Type B pancreatic cell (in vitro differentiated cells): ENCODE measurements at regions not wholly inside any gene's neighbourhood (a gene's known extent, or its start where the extent isn't known, plus 50 kb on each side); places are given as distances from the start of the nearest gene placed in this dataset.

ENCODE experiments used
- DNase-seq: peaks from one replicate; pipeline ENCODE4 v3.0.0; 2021; ENCODE audit warnings: mixed read lengths; ENCODE audit not compliant: unreplicated experiment; ENCODE audit errors: extremely low spot score
- H3K27ac Mint-ChIP-seq: 2 replicates; pipeline ENCODE4 v1.8.0; 2021; ENCODE audit warnings: mild to moderate bottlenecking, mixed read lengths
- H3K27me3 Mint-ChIP-seq: 2 replicates; pipeline ENCODE4 v1.8.0; 2021; ENCODE audit warnings: mixed read lengths
- H3K36me3 Mint-ChIP-seq: 2 replicates; pipeline ENCODE4 v1.8.0; 2021; ENCODE audit warnings: mixed read lengths
- H3K4me1 Mint-ChIP-seq: one replicate; pipeline ENCODE4 v1.8.0; 2021; ENCODE audit warnings: mixed read lengths; ENCODE audit not compliant: unreplicated experiment
- H3K4me3 Mint-ChIP-seq: 2 replicates; pipeline ENCODE4 v1.8.0; 2021; ENCODE audit warnings: mild to moderate bottlenecking, mixed read lengths
- H3K9me3 Mint-ChIP-seq: 2 replicates; pipeline ENCODE4 v1.8.0; 2021; ENCODE audit warnings: mixed read lengths
- CTCF ChIP-seq: fragments of 200-600 bp; sonication (generic); conservative IDR thresholded peaks from 2 replicates; pipeline ENCODE4 v1.5.0; 2021; ENCODE audit warnings: antibody characterized with exemption, mild to moderate bottlenecking

DNA sequence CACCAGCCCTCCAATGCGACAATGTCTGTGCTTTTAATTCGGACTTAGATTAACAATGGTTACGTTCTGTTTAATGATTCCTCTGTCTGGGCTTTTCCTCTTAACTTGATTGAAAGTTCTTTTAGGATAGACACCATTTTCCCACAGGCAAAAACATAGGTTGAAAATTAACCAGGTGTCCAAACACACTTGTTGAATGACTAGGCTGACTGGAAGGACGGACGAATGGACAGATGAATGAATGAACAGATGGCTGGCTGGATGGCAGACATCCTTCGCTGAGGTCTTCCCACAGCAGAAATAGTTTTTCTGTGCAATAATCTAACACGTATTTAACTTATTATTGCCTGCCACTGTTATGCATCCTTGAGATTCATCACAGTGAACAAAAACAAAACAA lies 298.8 kb downstream of the SRBD1 start:
- Mint-ChIP-seq H3K27ac (no peak overlapping the region), H3K4me1 (peaks cover 11% of the 10 kb centered on the region), H3K9me3 (no peaks in the 10 kb centered on the region), H3K4me3 (no peak overlapping the region), H3K36me3 (no peaks in the 10 kb centered on the region), H3K27me3 (peaks cover 16% of the 10 kb centered on the region)
- DNase-seq, result no peak
- TF ChIP-seq CTCF, result no peak

DNA sequence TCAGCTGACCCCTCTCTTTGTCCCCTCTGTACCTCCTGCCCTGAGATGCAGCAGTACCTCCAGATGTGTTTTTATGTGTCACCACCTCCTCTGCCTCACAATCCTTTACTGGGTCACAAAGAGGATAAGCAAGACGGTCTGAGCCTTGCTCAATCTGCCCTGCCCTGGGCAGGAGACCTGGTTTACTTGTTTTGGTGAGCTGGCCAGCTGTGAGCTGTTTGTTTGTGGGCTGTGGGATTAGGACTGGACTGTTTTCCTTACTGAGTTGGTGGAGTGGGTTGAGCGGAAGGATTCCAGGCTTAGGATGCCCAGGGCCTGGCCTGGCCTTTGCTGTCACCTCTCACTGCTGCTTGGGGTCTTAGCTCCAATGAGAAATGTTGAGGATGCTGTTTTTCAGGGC lies 299.5 kb downstream of the SRBD1 start:
- Mint-ChIP-seq H3K4me3 (no peak overlapping the region), H3K27ac (no peak overlapping the region), H3K36me3 (no peaks in the 10 kb centered on the region), H3K4me1 (peaks cover 11% of the 10 kb centered on the region), H3K9me3 (no peaks in the 10 kb centered on the region), H3K27me3 (peaks cover 19% of the 10 kb centered on the region)
- DNase-seq, result no peak
- no peak for TF ChIP-seq CTCF

DNA sequence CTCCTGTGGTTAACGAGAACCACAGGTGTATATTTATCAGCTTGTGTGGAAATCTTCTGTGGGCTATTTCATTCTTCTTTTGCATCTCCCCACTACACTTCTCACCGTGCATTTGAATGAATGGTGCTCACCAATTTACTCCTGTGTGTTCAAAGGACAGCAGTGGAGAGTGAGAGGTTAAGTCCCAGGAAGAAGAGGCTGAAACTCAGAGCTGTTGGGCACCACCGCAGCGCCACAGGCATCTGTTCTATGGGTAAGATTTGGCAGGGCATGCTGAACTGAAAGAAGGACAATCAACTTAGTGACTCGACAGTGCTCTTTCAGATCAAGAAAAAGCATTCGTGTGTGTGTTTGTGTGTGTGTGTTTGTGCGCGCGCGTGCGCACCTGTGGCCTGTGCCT lies 297.9 kb upstream of the SIX2 start:
- DNase-seq, result no peak
- Mint-ChIP-seq H3K9me3 (no peaks in the 10 kb centered on the region), H3K4me1 (peaks cover 8% of the 10 kb centered on the region), H3K27me3 (peaks cover 25% of the 10 kb centered on the region), H3K36me3 (no peaks in the 10 kb centered on the region), H3K4me3 (no peak overlapping the region), H3K27ac (no peak overlapping the region)
- no peak for TF ChIP-seq CTCF

DNA sequence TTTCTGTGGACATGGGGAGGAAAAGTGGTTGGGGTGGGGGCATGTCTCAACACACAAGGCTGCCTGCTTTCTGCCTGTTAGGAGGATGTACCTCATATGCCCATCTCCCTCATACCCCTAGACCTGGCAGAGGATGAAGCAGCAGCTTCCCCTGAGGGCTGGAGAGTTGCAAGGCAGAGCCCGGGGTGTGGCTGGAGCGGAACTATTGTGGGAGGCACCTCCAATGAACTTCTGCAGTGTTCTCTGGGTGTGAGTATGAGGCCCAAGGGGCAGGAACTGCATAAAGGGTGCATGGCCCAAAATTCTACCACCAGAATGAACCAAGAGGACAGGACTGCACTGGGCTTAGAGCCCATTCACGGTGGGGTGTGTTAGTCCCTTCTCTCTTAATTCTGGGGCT lies 296.3 kb upstream of the SIX2 start:
- no peak for DNase-seq
- H3K36me3 Mint-ChIP-seq, result no peaks in the 10 kb centered on the region
- no peak for TF ChIP-seq CTCF
- H3K4me3 Mint-ChIP-seq, result no peak overlapping the region
- H3K27ac Mint-ChIP-seq, result no peak overlapping the region
- peaks cover 5% of the 10 kb centered on the region for H3K4me1 Mint-ChIP-seq
- no peaks in the 10 kb centered on the region for H3K9me3 Mint-ChIP-seq
- peaks cover 27% of the 10 kb centered on the region for H3K27me3 Mint-ChIP-seq

GRCh38 chr2:45303417-45304202 lies 294.4 kb upstream of the SIX2 start:
- Mint-ChIP-seq H3K4me3 (no peak overlapping the region), H3K27ac (no peak overlapping the region), H3K9me3 (no peaks in the 10 kb centered on the region), H3K36me3 (no peaks in the 10 kb centered on the region), H3K27me3 (peaks cover 20% of the 10 kb centered on the region), H3K4me1 (peaks cover 5% of the 10 kb centered on the region)
- no peak for DNase-seq
- TF ChIP-seq CTCF, result no peak
